Ishikawa (cell line): ENCODE measurements at regions not wholly inside any gene's neighbourhood (a gene's known extent, or its start where the extent isn't known, plus 50 kb on each side); places are given as distances from the start of the nearest gene placed in this dataset.

ENCODE experiments used
- EGR1 ChIP-seq: IDR thresholded peaks from 2 replicates; pipeline ENCODE4 v1.6.1; 2012
- EP300 ChIP-seq: IDR thresholded peaks from 2 replicates; pipeline ENCODE4 v1.6.1; 2012; ENCODE audit warnings: borderline replicate concordance
- MAX ChIP-seq: IDR thresholded peaks from 2 replicates; pipeline ENCODE4 v1.6.1; 2012
- TAF1 ChIP-seq: IDR thresholded peaks from 2 replicates; pipeline ENCODE4 v1.6.1; 2012; ENCODE audit warnings: low read depth, mild to moderate bottlenecking
- TEAD4 ChIP-seq: IDR thresholded peaks from 2 replicates; pipeline ENCODE4 v1.6.1; 2012
- ZBTB7A ChIP-seq: IDR thresholded peaks from 2 replicates; pipeline ENCODE4 v1.6.1; 2012; ENCODE audit warnings: low read depth

GRCh38 chr13:99133848-99134247 lies 66.8 kb upstream of the UBAC2 start:
- TF ChIP-seq MAX (no peak), EGR1 (no peak), TEAD4 (no peak), ZBTB7A (no peak), EP300 (no peak), TAF1 (no peak)
